ENCODE measurements at regions not wholly inside any gene's neighbourhood (a gene's known extent, or its start where the extent isn't known, plus 50 kb on each side); places are given as distances from the start of the nearest gene placed in this dataset.

- no peaks in the 10 kb centered on the region for H3K27me3 ChIP-seq (ENCODE audit: control insufficient read depth, insufficient read depth, low read length)
- no peak overlapping the region for H3K4me3 ChIP-seq (ENCODE audit: low read depth, low read length)
- H3K36me3 ChIP-seq (ENCODE audit: control insufficient read depth, insufficient read depth, low read length) = no peaks in the 10 kb centered on the region
- DNase-seq (ENCODE audit: low read depth) = no peak
- no peak for TF ChIP-seq CTCF (IDR thresholded peaks at IDR 0.05; ENCODE audit: insufficient read depth, low read length, poor library complexity, severe bottlenecking)
Observed at GRCh38 chr3:193832833-193833413, 239.9 kb downstream of the OPA1 start.

GRCh38 chr3:193833592-193833991 is 240.6 kb downstream of the OPA1 start:
- DNase-seq (ENCODE audit: low read depth) = no peak
- Histone ChIP-seq H3K27me3 (ENCODE audit: control insufficient read depth, insufficient read depth, low read length) (no peaks in the 10 kb centered on the region), H3K36me3 (ENCODE audit: control insufficient read depth, insufficient read depth, low read length) (no peaks in the 10 kb centered on the region), H3K4me3 (ENCODE audit: low read depth, low read length) (no peak overlapping the region)
- no peak for TF ChIP-seq CTCF (IDR thresholded peaks at IDR 0.05; ENCODE audit: insufficient read depth, low read length, poor library complexity, severe bottlenecking)

GRCh38 chr3:193835414-193835813 is 242.4 kb downstream of the OPA1 start:
- no peaks in the 10 kb centered on the region for H3K27me3 ChIP-seq (ENCODE audit: control insufficient read depth, insufficient read depth, low read length)
- DNase-seq (ENCODE audit: low read depth) = no peak
- no peak overlapping the region for H3K4me3 ChIP-seq (ENCODE audit: low read depth, low read length)
- TF ChIP-seq CTCF (IDR thresholded peaks at IDR 0.05; ENCODE audit: insufficient read depth, low read length, poor library complexity, severe bottlenecking) = no peak
- no peaks in the 10 kb centered on the region for H3K36me3 ChIP-seq (ENCODE audit: control insufficient read depth, insufficient read depth, low read length)

- DNase-seq (ENCODE audit: low read depth) = no peak
- Histone ChIP-seq H3K4me3 (ENCODE audit: low read depth, low read length) (no peak overlapping the region), H3K36me3 (ENCODE audit: control insufficient read depth, insufficient read depth, low read length) (no peaks in the 10 kb centered on the region), H3K27me3 (ENCODE audit: control insufficient read depth, insufficient read depth, low read length) (no peaks in the 10 kb centered on the region)
- no peak for TF ChIP-seq CTCF (IDR thresholded peaks at IDR 0.05; ENCODE audit: insufficient read depth, low read length, poor library complexity, severe bottlenecking)
Observed at GRCh38 chr3:193836511-193836910, 243.5 kb downstream of the OPA1 start.

- Histone ChIP-seq H3K27me3 (ENCODE audit: control insufficient read depth, insufficient read depth, low read length) (no peaks in the 10 kb centered on the region), H3K4me3 (ENCODE audit: low read depth, low read length) (no peak overlapping the region), H3K36me3 (ENCODE audit: control insufficient read depth, insufficient read depth, low read length) (no peaks in the 10 kb centered on the region)
- no peak for TF ChIP-seq CTCF (IDR thresholded peaks at IDR 0.05; ENCODE audit: insufficient read depth, low read length, poor library complexity, severe bottlenecking)
- no peak for DNase-seq (ENCODE audit: low read depth)
Observed at GRCh38 chr3:193836918-193837317, 243.9 kb downstream of the OPA1 start.

- H3K36me3 ChIP-seq (ENCODE audit: control insufficient read depth, insufficient read depth, low read length) = no peaks in the 10 kb centered on the region
- no peak for TF ChIP-seq CTCF (IDR thresholded peaks at IDR 0.05; ENCODE audit: insufficient read depth, low read length, poor library complexity, severe bottlenecking)
- H3K27me3 ChIP-seq (ENCODE audit: control insufficient read depth, insufficient read depth, low read length) = no peaks in the 10 kb centered on the region
- no peak overlapping the region for H3K4me3 ChIP-seq (ENCODE audit: low read depth, low read length)
- DNase-seq (ENCODE audit: low read depth) = no peak
Observed at GRCh38 chr3:193837347-193837827, 244.4 kb downstream of the OPA1 start.
